ENCODE measurements at regions not wholly inside any gene's neighbourhood (a gene's known extent, or its start where the extent isn't known, plus 50 kb on each side); places are given as distances from the start of the nearest gene placed in this dataset.
"Not testable (repeated sequence)": the region's sequence is repeated elsewhere in the genome, so short reads cannot be mapped to it uniquely, and the experiment has no call there.

GRCh38 chrX:137195991-137196390 lies 162.2 kb upstream of the GPR101 start:
- no peak for DNase-seq (ENCODE audit: low read depth)

DNA sequence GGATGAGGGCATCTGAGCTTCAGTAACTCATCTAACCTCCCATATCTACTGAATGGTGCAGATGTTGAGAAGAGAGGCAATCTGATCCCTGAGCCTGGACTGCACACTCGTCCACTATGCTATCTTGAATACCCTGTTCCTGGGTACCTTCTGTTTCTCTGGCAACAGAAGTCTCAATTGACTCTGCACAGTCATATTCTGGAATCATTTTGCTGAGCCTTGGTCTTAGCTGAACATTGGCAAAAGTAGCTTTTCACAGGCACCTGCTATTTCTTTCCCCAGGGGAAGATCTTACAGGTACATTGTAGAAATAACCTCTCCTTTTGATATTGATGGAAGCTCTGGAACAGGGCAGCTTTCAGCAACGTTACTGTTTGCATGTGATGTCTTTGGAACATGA lies 161.5 kb upstream of the GPR101 start:
- DNase-seq (ENCODE audit: low read depth) = no peak

DNA sequence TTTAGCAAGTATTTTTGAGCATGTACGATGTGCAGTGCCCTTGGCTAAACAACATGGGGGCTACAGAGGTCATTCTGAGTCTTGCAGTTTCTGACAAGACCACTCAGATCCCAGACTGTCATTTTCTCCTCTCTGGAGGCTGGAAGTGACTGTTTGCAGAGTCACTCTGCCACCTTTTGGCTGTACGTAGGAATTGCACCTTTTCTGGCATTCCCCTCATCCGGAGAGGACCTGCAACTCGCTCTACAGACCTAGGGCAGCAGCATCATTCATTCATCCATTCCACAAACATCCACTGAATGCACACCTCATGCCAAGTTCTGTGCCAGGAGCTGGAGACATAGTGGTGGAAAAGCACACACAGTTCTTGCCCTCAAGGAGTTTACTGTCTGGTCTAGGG lies 160.4 kb upstream of the GPR101 start:
- no peak for DNase-seq (ENCODE audit: low read depth)

DNA sequence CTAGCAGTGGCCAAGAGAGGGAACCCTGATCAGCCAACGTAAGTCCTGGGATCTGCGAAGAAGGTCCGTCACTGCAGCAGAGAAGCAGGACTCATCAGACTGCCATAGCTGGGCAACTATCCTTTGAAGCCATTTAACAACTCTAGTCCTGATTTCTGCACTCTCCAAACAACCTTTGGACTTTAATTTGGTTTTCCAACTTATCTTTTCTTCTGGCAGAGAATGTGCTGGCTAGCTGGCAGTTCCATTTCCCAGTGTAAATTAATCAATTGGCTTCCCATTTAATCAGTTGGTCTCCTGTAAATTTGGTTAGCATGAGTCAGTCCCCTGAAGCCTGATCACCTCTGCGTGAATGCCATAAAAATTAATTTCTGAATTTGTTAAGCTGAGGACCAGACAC lies 153.7 kb upstream of the GPR101 start:
- no peak for DNase-seq (ENCODE audit: low read depth)

- DNase-seq (ENCODE audit: low read depth) = no peak
These were observed 144.6 kb upstream of the GPR101 start for GRCh38 chrX:137178392-137178791.

GRCh38 chrX:137172317-137172948 lies 138.6 kb upstream of the GPR101 start:
- no peak for DNase-seq (ENCODE audit: low read depth)

- no peak for DNase-seq (ENCODE audit: low read depth)
These were observed 137.8 kb upstream of the GPR101 start for GRCh38 chrX:137171626-137172025.

GRCh38 chrX:137166591-137166990 lies 132.8 kb upstream of the GPR101 start:
- no peak for DNase-seq (ENCODE audit: low read depth)

- no peak for DNase-seq (ENCODE audit: low read depth)
These were observed 130.5 kb upstream of the GPR101 start for GRCh38 chrX:137164329-137164728.

GRCh38 chrX:137151403-137151802 lies 117.6 kb upstream of the GPR101 start:
- no peak for DNase-seq (ENCODE audit: low read depth)

- DNase-seq (ENCODE audit: low read depth) = no peak
These were observed 110.1 kb upstream of the GPR101 start for GRCh38 chrX:137143864-137144263.

DNA sequence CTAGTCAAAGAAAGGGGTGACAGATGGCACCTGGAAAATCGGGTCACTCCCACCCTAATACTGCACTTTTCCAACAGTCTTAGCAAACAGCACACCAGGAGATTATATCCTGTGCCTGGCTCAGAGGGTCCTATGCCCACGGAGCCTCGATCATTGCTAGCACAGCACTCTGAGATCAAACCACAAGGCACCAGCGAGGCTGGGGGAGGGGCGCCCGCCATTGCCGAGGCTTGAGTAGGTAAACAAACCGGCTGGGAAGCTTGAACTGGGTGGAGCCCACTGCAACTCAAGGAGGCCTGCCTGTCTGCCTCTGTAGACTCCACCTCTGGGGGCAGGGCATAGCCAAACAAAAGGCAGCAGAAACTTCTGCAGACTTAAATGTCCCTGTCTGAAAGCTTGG lies 88.9 kb upstream of the GPR101 start:
- DNase-seq (ENCODE audit: low read depth) = not testable (repeated sequence)

- DNase-seq (ENCODE audit: low read depth) = no peak
These were observed 85.3 kb upstream of the GPR101 start for GRCh38 chrX:137119049-137119448.

DNA sequence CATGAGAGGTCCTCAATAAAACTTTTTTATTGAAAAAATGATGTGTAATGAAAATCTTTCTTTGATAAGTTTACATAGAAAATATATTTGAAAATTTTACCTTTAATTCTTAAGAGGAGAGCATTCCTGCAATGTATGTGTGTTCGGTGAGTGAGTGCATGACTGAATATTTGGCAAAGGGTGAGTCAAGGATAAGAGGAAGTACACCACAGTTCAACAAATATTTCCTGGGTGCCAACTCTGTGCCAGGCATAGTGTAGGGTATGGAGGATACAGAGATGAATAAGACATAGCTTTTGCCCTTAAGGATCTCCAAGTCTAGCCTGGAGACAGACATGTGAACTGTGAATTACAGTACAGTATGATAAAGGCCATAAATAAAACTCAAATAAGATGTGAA lies 84.7 kb upstream of the GPR101 start:
- no peak for DNase-seq (ENCODE audit: low read depth)

- DNase-seq (ENCODE audit: low read depth) = no peak
These were observed 84.3 kb upstream of the GPR101 start for GRCh38 chrX:137118136-137118535.

DNA sequence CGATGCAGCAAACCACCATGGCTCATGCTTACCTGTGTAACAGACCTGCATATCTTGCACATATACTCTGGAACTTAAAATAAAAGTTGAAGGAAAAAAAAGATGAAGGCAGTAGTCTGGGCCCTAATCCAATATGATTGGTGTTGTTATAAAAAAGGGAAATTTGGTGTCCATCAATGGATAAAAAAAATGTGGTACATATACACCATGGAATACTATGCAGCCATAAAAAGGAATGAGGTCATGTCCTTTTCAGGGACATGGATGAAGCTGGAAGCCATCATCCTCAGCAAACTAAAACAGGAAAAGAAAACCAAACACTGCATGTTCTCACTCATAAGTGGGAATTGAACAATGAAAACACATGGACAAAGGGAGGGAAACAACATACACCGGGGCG lies 74.1 kb upstream of the GPR101 start:
- not testable (repeated sequence) for DNase-seq (ENCODE audit: low read depth)

- peak; percentile 32 for DNase-seq (ENCODE audit: low read depth)
These were observed 67.6 kb upstream of the GPR101 start for GRCh38 chrX:137101273-137101990.

Data from forelimb muscle (tissue), 1 donor.